Skeletal muscle cell (primary cell): ENCODE measurements at regions not wholly inside any gene's neighbourhood (a gene's known extent, or its start where the extent isn't known, plus 50 kb on each side); places are given as distances from the start of the nearest gene placed in this dataset.
"Not testable (repeated sequence)": the region's sequence is repeated elsewhere in the genome, so short reads cannot be mapped to it uniquely, and the experiment has no call there.

Experiments used
- DNase-seq: peaks from one replicate; pipeline ENCODE4 v3.0.0-alpha.2; 2010; ENCODE audit warnings: low read depth
- H3K4me3 ChIP-seq: 2 replicates; pipeline ENCODE4 v1.5.1; 2011; ENCODE audit warnings: low read depth, mild to moderate bottlenecking, control low read depth, low read length, moderate library complexity

- no peak for DNase-seq
- H3K4me3 ChIP-seq: no peak overlapping the region
Observed at GRCh38 chr2:144137272-144137671, 382.6 kb downstream of the ZEB2 start.

GRCh38 chr2:144136297-144137010, 383.5 kb downstream of the ZEB2 start:
- no peak for DNase-seq

DNA sequence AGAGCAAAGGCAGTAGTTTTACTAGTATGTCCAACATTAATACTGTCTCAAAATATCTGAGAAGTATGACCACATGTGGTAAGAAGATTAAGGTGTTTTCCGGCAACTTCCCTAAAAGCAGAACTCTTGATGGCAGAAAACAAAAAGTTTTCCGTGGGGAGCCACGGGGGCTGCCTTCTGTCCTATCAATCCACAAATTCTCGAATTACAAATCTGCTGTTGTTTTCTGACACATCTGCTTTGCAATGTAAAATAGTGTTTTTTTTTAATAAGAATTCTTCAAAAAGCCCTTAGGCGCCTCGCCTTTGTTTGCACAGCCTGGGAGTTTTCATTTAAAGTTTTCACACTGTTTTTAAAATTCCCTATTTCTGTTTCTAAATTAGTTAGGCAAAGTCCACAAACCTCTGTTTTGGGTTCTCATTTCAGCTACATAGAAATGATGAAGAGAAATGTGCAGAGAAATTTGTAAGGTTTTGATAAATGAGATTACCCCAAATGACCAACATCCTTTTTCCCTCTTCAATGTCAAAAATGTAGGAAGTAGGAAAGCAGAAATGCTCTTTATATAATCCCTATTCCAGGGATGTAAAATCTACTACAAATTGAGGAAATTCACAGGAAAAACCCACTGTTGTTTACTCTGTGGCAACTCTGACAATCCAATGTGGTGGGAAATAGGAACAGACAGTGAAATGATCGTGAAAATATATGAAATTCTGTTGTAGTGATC, 385.8 kb downstream of the ZEB2 start:
- DNase-seq: no peak
- H3K4me3 ChIP-seq: no peak overlapping the region

More at GRCh38 chr2:144136297-144137010, 383.5 kb downstream of the ZEB2 start:
- no peak overlapping the region for H3K4me3 ChIP-seq

GRCh38 chr2:144132357-144132756, 387.6 kb downstream of the ZEB2 start:
- no peak overlapping the region for H3K4me3 ChIP-seq
- DNase-seq: peak; percentile 84

- DNase-seq: no peak
- H3K4me3 ChIP-seq: no peak overlapping the region
Observed at GRCh38 chr2:144131042-144131441, 388.9 kb downstream of the ZEB2 start.

GRCh38 chr2:144130551-144130950, 389.4 kb downstream of the ZEB2 start:
- no peak overlapping the region for H3K4me3 ChIP-seq
- no peak for DNase-seq

DNA sequence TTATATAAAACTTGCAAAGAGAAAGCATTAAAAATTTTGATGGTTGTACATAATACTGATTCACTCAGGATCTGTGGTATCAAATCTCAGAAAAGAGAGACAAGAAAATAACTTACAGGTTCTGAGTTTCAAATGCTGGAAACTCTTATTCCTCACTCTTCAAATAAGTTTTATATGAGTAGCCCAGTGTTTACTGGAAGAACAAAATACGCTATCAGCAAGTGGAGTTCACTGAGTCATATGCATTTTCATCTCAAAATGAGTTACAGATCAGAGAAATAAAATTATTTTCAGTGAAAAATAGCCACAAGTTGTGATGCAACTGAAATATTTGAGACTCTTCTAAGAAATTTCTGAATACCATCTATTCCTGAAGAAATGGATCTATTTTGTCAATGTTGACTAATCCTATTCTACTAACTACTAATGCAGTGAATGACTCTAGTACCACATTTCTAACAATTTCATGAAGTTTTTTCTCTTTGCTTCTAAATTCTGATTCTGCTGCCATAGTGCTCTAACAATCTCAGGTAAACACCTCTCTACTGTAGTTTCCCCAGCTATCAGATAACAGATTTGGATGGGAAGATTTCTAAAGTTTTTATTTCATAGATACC, 391.7 kb downstream of the ZEB2 start:
- no peak for DNase-seq
- no peak overlapping the region for H3K4me3 ChIP-seq

GRCh38 chr2:144127693-144128092, 392.2 kb downstream of the ZEB2 start:
- no peak overlapping the region for H3K4me3 ChIP-seq
- no peak for DNase-seq

GRCh38 chr2:144126302-144126701, 393.6 kb downstream of the ZEB2 start:
- H3K4me3 ChIP-seq: no peak overlapping the region
- no peak for DNase-seq

DNA sequence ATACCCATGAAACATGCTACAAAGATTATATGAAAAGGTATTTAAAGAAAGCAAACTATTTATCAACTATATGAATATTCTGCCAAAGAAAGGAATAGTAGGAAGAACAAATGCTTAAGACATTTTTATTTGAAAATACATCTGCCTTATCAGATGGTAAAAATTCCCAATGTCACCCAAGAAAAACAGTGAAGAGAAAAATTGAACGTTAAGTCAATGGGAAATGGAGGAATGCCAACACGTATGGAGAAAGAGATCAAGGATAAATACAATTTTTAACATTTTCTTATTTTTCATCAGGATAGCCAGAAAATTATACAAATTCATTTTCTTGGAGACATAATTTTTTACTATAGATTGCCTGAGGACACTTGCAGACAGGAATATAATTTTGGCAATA, 394.2 kb downstream of the ZEB2 start:
- DNase-seq: no peak
- H3K4me3 ChIP-seq: no peak overlapping the region

DNA sequence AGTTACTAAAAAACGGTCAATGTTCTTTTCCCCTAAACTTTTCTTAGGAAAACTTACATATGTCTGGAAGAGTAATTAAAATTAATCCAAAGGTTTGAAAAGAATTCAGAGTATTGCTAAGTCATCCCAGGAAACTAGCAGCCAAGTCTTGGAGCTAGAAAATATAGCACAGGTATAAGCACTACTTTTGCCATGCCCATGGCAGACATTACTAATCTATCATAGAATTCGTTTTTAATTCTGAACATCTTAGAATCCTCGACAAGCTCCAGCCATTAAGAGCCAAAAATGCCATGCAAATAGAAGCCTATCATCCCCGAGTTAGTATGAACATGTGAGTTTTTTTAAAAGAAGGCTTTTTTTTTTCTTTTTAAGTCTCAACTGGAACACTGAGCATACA, 395.0 kb downstream of the ZEB2 start:
- no peak for DNase-seq

DNA sequence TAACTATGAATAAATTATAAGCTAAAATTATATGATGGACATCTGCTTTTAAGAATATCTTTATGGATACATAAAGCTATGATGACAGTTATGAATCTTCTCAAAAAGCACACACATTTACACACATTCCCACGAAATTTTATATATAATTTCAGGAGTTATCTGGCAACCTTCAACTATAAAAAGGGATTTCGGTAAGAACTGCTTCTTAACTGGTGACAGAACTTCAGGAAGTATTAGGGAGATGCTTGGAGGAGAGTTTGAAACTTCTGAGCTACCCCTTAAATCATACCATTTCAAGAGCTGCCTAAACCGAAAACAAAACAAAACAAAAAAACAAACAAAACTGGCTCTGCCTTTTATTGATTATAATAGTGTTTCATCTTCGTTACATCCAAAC, 399.4 kb downstream of the ZEB2 start:
- no peak overlapping the region for H3K4me3 ChIP-seq
- no peak for DNase-seq

More for the DNA sequence above, 395.0 kb downstream of the ZEB2 start:
- H3K4me3 ChIP-seq: no peak overlapping the region

DNA sequence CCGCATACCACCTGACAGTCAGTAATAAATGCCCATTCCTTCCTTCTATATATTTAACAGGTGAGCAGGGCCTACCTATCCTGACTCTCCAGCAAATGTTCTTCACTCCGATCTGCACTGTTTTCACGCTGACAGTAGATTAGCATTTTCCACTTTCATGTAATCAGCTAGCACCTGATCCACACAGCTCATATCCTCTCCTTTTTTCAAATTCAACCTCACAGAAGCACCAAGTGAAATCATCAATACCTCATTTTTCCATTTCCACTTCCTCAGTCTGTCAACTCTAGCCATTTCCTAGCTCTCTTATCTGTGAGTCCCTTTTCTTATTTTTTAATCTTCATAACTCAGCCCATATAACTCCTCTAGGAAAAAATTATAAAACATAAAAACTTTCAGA, 402.8 kb downstream of the ZEB2 start:
- no peak overlapping the region for H3K4me3 ChIP-seq
- no peak for DNase-seq

- no peak overlapping the region for H3K4me3 ChIP-seq
- no peak for DNase-seq
Observed at GRCh38 chr2:144115739-144116291, 404.1 kb downstream of the ZEB2 start.

DNA sequence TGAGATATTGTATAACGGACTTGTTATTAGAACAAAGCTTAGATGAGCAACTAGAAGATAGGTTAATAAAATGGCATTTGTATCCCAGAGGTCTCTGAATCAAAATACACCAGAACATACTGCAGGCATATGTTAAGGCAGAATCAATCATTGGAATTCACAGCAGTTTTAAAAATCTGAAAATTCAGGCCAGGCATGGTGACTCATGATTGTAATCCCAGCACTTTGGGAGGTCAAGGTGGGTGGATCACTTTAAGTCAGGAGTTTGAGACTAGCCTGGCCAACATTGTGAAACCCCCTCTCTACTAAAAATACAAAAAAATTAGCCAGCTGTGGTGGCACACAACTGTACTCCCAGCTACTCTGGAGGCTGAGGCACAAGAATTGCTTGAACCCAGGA, 405.2 kb downstream of the ZEB2 start:
- H3K4me3 ChIP-seq: no peak overlapping the region
- DNase-seq: peak; percentile 23

- DNase-seq: peak; percentile 67
- no peak overlapping the region for H3K4me3 ChIP-seq
Observed at GRCh38 chr2:144111437-144111836, 408.5 kb downstream of the ZEB2 start.

GRCh38 chr2:144106104-144106503, 413.8 kb downstream of the ZEB2 start:
- DNase-seq, H3K4me3 ChIP-seq: not testable (repeated sequence)

GRCh38 chr2:144102386-144102785, 417.5 kb downstream of the ZEB2 start:
- H3K4me3 ChIP-seq: no peak overlapping the region
- no peak for DNase-seq

- H3K4me3 ChIP-seq: no peak overlapping the region
- peak; percentile 67 for DNase-seq
Observed at GRCh38 chr2:144099780-144100377, 420.0 kb downstream of the ZEB2 start.

GRCh38 chr2:144099340-144099739, 420.6 kb downstream of the ZEB2 start:
- no peak for DNase-seq
- no peak overlapping the region for H3K4me3 ChIP-seq
